Esophagus muscularis mucosa (tissue), 4 donors: ENCODE measurements at regions not wholly inside any gene's neighbourhood (a gene's known extent, or its start where the extent isn't known, plus 50 kb on each side); places are given as distances from the start of the nearest gene placed in this dataset.

ENCODE experiments used
- EP300 ChIP-seq: sonication (generic); formaldehyde crosslinking; IDR thresholded peaks from one replicate; pipeline ENCODE4 v1.6.1; 2017; ENCODE audit warnings: antibody characterized with exemption
- POLR2A ChIP-seq: fragments of 450-650 bp; IDR thresholded peaks from one replicate; pipeline ENCODE4 v1.6.1; 2017; ENCODE audit warnings: antibody characterized with exemption, moderate library complexity, mild to moderate bottlenecking, low read depth
- POLR2AphosphoS5 ChIP-seq, 2 donors: sonication (generic); formaldehyde crosslinking; IDR thresholded peaks; one replicate each; pipeline ENCODE4 v1.6.1; 2017; ENCODE audit warnings: antibody characterized with exemption in 2 of 2
- TF ChIP-seq, protein P1 (sequence below), 3 experiments: fragments of 200-600 bp in 2 of 3; fragments of 450-650 bp in 1 of 3; sonication (generic) in 2 of 3; IDR thresholded peaks; one replicate each; pipeline ENCODE4 v1.5.1; 2017 to 2019; ENCODE audit warnings: antibody characterized with exemption in 3 of 3, mild to moderate bottlenecking in 2 of 3, moderate library complexity in 1 of 3

DNA sequence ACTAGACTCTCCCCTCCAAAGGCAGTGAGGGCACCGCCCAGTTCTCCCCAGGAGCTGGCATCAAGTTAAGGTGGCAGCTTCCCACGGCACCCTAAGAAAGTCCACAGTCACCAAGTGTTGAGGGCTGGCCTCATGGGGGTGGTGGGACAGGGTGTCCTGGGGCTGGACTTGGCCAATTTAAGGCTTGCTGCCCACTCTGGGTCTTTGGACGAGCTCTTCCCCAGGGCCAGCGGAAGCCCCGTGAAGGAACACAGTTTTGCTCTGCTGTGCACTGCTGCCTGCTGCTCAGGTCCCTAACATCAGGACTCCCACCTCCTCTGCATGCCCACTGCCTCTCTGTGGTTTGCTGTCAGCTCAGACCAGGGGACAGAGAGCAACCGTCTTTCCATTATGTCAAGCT lies 57.3 kb upstream of the TMEM72 start:
- TF ChIP-seq POLR2A = no peak
- TF ChIP-seq, protein P1, sequence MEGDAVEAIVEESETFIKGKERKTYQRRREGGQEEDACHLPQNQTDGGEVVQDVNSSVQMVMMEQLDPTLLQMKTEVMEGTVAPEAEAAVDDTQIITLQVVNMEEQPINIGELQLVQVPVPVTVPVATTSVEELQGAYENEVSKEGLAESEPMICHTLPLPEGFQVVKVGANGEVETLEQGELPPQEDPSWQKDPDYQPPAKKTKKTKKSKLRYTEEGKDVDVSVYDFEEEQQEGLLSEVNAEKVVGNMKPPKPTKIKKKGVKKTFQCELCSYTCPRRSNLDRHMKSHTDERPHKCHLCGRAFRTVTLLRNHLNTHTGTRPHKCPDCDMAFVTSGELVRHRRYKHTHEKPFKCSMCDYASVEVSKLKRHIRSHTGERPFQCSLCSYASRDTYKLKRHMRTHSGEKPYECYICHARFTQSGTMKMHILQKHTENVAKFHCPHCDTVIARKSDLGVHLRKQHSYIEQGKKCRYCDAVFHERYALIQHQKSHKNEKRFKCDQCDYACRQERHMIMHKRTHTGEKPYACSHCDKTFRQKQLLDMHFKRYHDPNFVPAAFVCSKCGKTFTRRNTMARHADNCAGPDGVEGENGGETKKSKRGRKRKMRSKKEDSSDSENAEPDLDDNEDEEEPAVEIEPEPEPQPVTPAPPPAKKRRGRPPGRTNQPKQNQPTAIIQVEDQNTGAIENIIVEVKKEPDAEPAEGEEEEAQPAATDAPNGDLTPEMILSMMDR (IDR thresholded peaks at IDR 0.05) = no peak
- TF ChIP-seq POLR2AphosphoS5 (IDR thresholded peaks at IDR 0.05) = no peak
- no peak for TF ChIP-seq EP300
